NT2/D1 (cell line): ENCODE measurements at regions not wholly inside any gene's neighbourhood (a gene's known extent, or its start where the extent isn't known, plus 50 kb on each side); places are given as distances from the start of the nearest gene placed in this dataset.

Experiments
- DNase-seq: peaks from one replicate; pipeline ENCODE4 v3.0.0-alpha.2; 2011; ENCODE audit warnings: low read depth, low spot score
- H3K27me3 ChIP-seq: 2 replicates; pipeline ENCODE4 v1.6.0; 2011; ENCODE audit warnings: mild to moderate bottlenecking; ENCODE audit not compliant: insufficient read length, insufficient read depth
- H3K36me3 ChIP-seq: 2 replicates; pipeline ENCODE4 v1.6.1; 2011; ENCODE audit warnings: mild to moderate bottlenecking, low read length, mixed read lengths; ENCODE audit not compliant: insufficient read depth, insufficient read length
- H3K4me1 ChIP-seq: 2 replicates; pipeline ENCODE4 v1.5.1; 2011; ENCODE audit not compliant: insufficient read depth, insufficient read length
- H3K4me3 ChIP-seq: 2 replicates; pipeline ENCODE4 v1.5.1; 2011; ENCODE audit warnings: low read depth; ENCODE audit not compliant: insufficient read length
- H3K9ac ChIP-seq: 2 replicates; pipeline ENCODE4 v1.6.0; 2011; ENCODE audit warnings: low read depth; ENCODE audit not compliant: insufficient read length
- H3K9me3 ChIP-seq: 2 replicates; pipeline ENCODE4 v1.5.1; 2011; ENCODE audit warnings: mild to moderate bottlenecking, low read length; ENCODE audit not compliant: insufficient read depth
- SUZ12 ChIP-seq: IDR thresholded peaks from 2 replicates; pipeline ENCODE4 v1.6.1; 2011; ENCODE audit not compliant: insufficient read length, insufficient read depth; ENCODE audit errors: extremely low read depth
- YY1 ChIP-seq: IDR thresholded peaks from 2 replicates; pipeline ENCODE4 v1.6.1; 2011; ENCODE audit not compliant: insufficient read length, insufficient read depth
- ZNF274 ChIP-seq: IDR thresholded peaks from 2 replicates; pipeline ENCODE4 v1.6.1; 2011; ENCODE audit warnings: mild to moderate bottlenecking, low read depth, low read length

- H3K36me3 ChIP-seq = no peaks in the 10 kb centered on the region
- H3K9ac ChIP-seq = no peak overlapping the region
- no peak for TF ChIP-seq ZNF274
- no peak for DNase-seq
- no peaks in the 10 kb centered on the region for H3K4me1 ChIP-seq
- no peak overlapping the region for H3K4me3 ChIP-seq
- peaks cover 3% of the 10 kb centered on the region for H3K27me3 ChIP-seq
- no peaks in the 10 kb centered on the region for H3K9me3 ChIP-seq
Measured at GRCh38 chr2:240305369-240305962, 130.0 kb upstream of the GPC1 start.

GRCh38 chr2:240306185-240306584 lies 129.3 kb upstream of the GPC1 start:
- peaks cover 3% of the 10 kb centered on the region for H3K27me3 ChIP-seq
- no peak for TF ChIP-seq ZNF274
- no peak for TF ChIP-seq SUZ12
- no peak for TF ChIP-seq YY1
- H3K9me3 ChIP-seq = no peaks in the 10 kb centered on the region
- H3K36me3 ChIP-seq = no peaks in the 10 kb centered on the region
- H3K4me3 ChIP-seq = no peak overlapping the region
- no peak for DNase-seq
- H3K4me1 ChIP-seq = no peaks in the 10 kb centered on the region
- no peak overlapping the region for H3K9ac ChIP-seq

GRCh38 chr2:240308111-240308651 lies 127.3 kb upstream of the GPC1 start:
- H3K4me3 ChIP-seq = no peak overlapping the region
- DNase-seq = no peak
- TF ChIP-seq ZNF274 (no peak), SUZ12 (no peak), YY1 (no peak)
- no peaks in the 10 kb centered on the region for H3K27me3 ChIP-seq
- H3K4me1 ChIP-seq = no peaks in the 10 kb centered on the region
- H3K9ac ChIP-seq = no peak overlapping the region
- no peaks in the 10 kb centered on the region for H3K36me3 ChIP-seq
- H3K9me3 ChIP-seq = no peaks in the 10 kb centered on the region

GRCh38 chr2:240309214-240309613 lies 126.2 kb upstream of the GPC1 start:
- H3K36me3 ChIP-seq = no peaks in the 10 kb centered on the region
- no peaks in the 10 kb centered on the region for H3K9me3 ChIP-seq
- H3K4me3 ChIP-seq = no peak overlapping the region
- H3K27me3 ChIP-seq = no peaks in the 10 kb centered on the region
- no peak for DNase-seq
- no peak overlapping the region for H3K9ac ChIP-seq
- H3K4me1 ChIP-seq = no peaks in the 10 kb centered on the region
- no peak for TF ChIP-seq SUZ12
- TF ChIP-seq ZNF274 = no peak
- no peak for TF ChIP-seq YY1

- H3K4me1 ChIP-seq = peaks cover 2% of the 10 kb centered on the region
- no peaks in the 10 kb centered on the region for H3K27me3 ChIP-seq
- DNase-seq = no peak
- no peaks in the 10 kb centered on the region for H3K9me3 ChIP-seq
- no peaks in the 10 kb centered on the region for H3K36me3 ChIP-seq
- no peak overlapping the region for H3K4me3 ChIP-seq
- no peak for TF ChIP-seq SUZ12
- no peak overlapping the region for H3K9ac ChIP-seq
Measured at GRCh38 chr2:240310201-240310600, 125.3 kb upstream of the GPC1 start.

- Histone ChIP-seq H3K4me3 (no peak overlapping the region), H3K9me3 (no peaks in the 10 kb centered on the region), H3K9ac (no peak overlapping the region), H3K36me3 (no peaks in the 10 kb centered on the region), H3K4me1 (peaks cover 2% of the 10 kb centered on the region), H3K27me3 (no peaks in the 10 kb centered on the region)
- DNase-seq = no peak
- TF ChIP-seq YY1 (no peak), ZNF274 (no peak), SUZ12 (no peak)
Measured at GRCh38 chr2:240310645-240311044, 124.8 kb upstream of the GPC1 start.

- Histone ChIP-seq H3K36me3 (no peaks in the 10 kb centered on the region), H3K4me3 (no peak overlapping the region), H3K27me3 (no peaks in the 10 kb centered on the region), H3K9me3 (no peaks in the 10 kb centered on the region), H3K9ac (no peak overlapping the region), H3K4me1 (peaks cover 2% of the 10 kb centered on the region)
- no peak for DNase-seq
- TF ChIP-seq SUZ12 (no peak), YY1 (no peak), ZNF274 (no peak)
Measured at GRCh38 chr2:240311821-240312220, 123.6 kb upstream of the GPC1 start.
